ENCODE measurements at regions not wholly inside any gene's neighbourhood (a gene's known extent, or its start where the extent isn't known, plus 50 kb on each side); places are given as distances from the start of the nearest gene placed in this dataset.

DNA sequence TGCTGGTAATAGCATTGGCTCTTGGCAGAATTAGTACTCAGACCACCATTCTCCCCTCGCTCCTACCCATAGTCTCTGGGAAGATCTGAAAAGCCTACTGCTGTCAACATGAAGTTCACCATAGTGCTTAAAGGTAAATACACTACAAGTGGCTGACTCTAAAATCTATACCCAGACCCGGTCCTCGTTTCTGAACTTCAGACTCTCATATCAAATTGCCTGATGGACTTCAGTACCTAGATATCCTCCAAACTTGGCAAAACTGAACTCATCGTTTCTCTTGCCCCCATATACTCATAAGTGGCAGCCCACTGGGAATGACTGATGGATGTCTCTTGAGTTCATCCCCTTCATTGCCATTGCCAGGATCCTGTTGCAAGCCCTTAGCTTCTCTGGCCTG, 67.3 kb downstream of the VCPKMT start:
- no peak overlapping the region for H3K4me3 ChIP-seq
- no peaks in the 10 kb centered on the region for H3K9me3 ChIP-seq
- DNase-seq, result no peak
- H3K27me3 ChIP-seq, result no peaks in the 10 kb centered on the region
- no peak for TF ChIP-seq POLR2A (IDR thresholded peaks at IDR 0.05)
- TF ChIP-seq, protein P1, sequence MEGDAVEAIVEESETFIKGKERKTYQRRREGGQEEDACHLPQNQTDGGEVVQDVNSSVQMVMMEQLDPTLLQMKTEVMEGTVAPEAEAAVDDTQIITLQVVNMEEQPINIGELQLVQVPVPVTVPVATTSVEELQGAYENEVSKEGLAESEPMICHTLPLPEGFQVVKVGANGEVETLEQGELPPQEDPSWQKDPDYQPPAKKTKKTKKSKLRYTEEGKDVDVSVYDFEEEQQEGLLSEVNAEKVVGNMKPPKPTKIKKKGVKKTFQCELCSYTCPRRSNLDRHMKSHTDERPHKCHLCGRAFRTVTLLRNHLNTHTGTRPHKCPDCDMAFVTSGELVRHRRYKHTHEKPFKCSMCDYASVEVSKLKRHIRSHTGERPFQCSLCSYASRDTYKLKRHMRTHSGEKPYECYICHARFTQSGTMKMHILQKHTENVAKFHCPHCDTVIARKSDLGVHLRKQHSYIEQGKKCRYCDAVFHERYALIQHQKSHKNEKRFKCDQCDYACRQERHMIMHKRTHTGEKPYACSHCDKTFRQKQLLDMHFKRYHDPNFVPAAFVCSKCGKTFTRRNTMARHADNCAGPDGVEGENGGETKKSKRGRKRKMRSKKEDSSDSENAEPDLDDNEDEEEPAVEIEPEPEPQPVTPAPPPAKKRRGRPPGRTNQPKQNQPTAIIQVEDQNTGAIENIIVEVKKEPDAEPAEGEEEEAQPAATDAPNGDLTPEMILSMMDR (IDR thresholded peaks at IDR 0.05), result no peak
- no peaks in the 10 kb centered on the region for H3K36me3 ChIP-seq
- H3K4me1 ChIP-seq, result peaks cover 5 to 8% of the 10 kb centered on the region in 2 donors
- intact Hi-C loops (cut with DNase I; ENCODE audit: low total_unique reads), result no loop called here
- no peak overlapping the region for H3K27ac ChIP-seq

DNA sequence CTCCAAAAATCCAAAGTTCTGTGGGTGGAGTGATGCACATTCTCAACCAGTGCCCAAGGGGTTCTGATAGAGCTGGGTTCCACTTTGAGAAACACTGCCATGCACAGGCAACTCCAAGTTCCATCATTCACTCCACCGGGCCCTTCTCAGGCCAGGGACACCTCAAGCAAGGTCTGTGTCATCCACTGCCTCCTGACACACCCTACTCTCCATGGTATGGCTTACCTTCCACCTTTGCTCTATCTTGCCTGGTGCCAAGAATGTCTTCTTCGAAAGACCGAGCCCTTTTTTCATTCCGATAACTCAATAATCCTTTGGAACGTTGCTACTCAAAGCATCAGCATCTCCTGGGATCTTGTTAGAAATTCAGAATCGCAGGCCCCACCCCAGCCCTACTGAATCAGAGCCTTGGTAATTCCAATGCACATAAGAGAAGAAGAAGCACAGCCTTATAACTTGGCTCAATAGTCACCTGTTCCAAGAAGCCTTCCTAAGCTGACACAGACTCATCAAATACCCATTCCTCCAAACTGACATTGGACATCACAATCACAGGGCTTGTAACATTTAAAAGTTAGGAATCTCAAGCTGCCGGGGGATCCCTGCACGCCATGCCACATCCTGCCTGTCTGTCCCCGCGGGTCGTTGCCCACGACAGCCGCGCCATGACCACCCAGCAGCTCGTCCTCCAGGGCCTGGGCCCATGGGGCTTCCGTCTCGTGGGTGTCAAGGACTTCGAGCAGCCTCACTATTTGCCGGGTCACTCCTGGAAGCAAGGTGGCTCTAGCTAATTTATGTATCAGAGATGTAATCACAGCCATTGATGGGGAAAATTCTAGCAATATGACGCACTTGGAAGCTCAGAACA, 66.4 kb downstream of the VCPKMT start:
- Histone ChIP-seq H3K36me3 (no peaks in the 10 kb centered on the region), H3K27me3 (no peaks in the 10 kb centered on the region), H3K4me3 (no peak overlapping the region), H3K4me1 (peaks cover 0 to 6% of the 10 kb centered on the region in 2 donors), H3K27ac (no peak overlapping the region), H3K9me3 (no peaks in the 10 kb centered on the region)
- TF ChIP-seq POLR2A (IDR thresholded peaks at IDR 0.05), result no peak
- TF ChIP-seq, protein P1 (IDR thresholded peaks at IDR 0.05), result no peak
- no peak for DNase-seq
- intact Hi-C loops (cut with DNase I; ENCODE audit: low total_unique reads), result loop anchor here (10.0 kb wide), 1 partner anchor 75 kb away; no protein-coding TSS in a partner anchor

DNA sequence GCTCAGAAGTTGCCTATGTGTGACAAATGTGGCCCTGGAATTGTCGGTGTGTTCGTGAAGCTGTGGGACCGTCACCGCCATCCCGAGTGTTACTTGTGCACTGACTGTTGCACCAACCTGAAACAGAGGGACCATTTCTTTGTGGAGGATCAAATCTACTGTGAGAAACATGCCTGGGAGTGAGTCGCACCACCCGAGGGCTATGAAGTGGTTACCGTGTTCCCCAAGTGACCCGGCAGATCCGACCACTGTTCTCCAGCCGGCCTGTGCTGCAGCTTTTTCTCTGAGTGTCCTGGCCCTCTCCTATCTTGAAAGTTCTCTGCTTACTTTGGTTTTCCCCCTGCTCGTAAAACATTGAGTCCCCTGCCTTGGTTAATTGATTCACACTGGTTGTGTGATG, 65.3 kb downstream of the VCPKMT start:
- TF ChIP-seq, protein P1 (IDR thresholded peaks at IDR 0.05), result no peak
- no peak overlapping the region for H3K4me3 ChIP-seq
- no peaks in the 10 kb centered on the region for H3K4me1 ChIP-seq
- H3K27me3 ChIP-seq, result no peaks in the 10 kb centered on the region
- no peaks in the 10 kb centered on the region for H3K36me3 ChIP-seq
- H3K27ac ChIP-seq, result no peak overlapping the region
- no peak for DNase-seq
- intact Hi-C loops (cut with DNase I; ENCODE audit: low total_unique reads), result loop anchor here (10.0 kb wide), 1 partner anchor 76 kb away; no protein-coding TSS in a partner anchor
- no peaks in the 10 kb centered on the region for H3K9me3 ChIP-seq

DNA sequence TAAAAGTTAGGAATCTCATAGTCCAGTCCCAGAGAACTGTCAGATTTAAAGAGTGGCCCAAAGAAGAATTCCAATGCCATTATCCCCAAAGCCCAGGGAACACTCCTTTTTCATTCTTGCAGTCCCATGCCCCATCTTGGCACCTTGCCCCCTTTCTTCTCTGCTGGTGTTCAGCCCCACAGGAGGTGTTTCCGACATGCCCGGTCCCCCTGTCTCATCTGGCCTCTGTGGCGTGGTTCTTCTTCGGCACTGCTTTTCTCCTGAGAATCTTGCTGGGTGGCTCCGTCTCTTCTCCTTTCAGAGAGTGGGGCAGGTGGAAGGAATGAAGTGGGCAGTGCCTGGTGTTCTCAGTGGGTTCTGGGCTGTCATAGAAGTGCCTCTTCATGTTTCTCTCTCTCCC, 64.7 kb downstream of the VCPKMT start:
- H3K27ac ChIP-seq, result no peak overlapping the region
- no peak for DNase-seq
- intact Hi-C loops (cut with DNase I; ENCODE audit: low total_unique reads), result loop anchor here (10.0 kb wide), 1 partner anchor 77 kb away; no protein-coding TSS in a partner anchor
- no peaks in the 10 kb centered on the region for H3K36me3 ChIP-seq
- H3K4me1 ChIP-seq, result no peaks in the 10 kb centered on the region
- H3K4me3 ChIP-seq, result no peak overlapping the region
- no peaks in the 10 kb centered on the region for H3K9me3 ChIP-seq
- no peaks in the 10 kb centered on the region for H3K27me3 ChIP-seq
- no peak for TF ChIP-seq POLR2A (IDR thresholded peaks at IDR 0.05)
- TF ChIP-seq, protein P1 (IDR thresholded peaks at IDR 0.05), result no peak

DNA sequence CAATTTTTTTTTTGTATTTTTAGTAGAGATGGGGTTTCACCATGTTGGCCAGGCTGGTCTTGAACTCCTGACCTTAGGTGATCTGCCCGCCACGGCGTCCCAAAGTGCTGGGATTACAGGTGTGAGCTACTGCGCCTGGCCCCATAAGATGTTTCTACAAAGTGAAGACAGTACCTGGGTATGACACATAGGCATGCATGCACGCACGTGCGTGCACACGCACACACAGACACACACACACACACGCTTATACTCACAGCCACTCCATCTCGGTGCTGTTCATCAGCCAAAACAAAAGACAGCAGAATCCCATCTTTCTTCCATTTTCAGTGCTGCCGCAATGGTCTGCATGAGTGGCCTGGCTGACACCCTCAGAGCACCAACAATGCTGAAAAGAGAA, 63.9 kb downstream of the VCPKMT start:
- TF ChIP-seq POLR2A (IDR thresholded peaks at IDR 0.05), result no peak
- TF ChIP-seq, protein P1 (IDR thresholded peaks at IDR 0.05), result no peak
- intact Hi-C loops (cut with DNase I; ENCODE audit: low total_unique reads), result loop anchor here (10.0 kb wide), 1 partner anchor 78 kb away; no protein-coding TSS in a partner anchor
- Histone ChIP-seq H3K36me3 (no peaks in the 10 kb centered on the region), H3K4me1 (no peaks in the 10 kb centered on the region), H3K27me3 (no peaks in the 10 kb centered on the region), H3K9me3 (no peaks in the 10 kb centered on the region), H3K4me3 (no peak overlapping the region), H3K27ac (no peak overlapping the region)
- DNase-seq, result no peak
